ENCODE measurements at regions not wholly inside any gene's neighbourhood (a gene's known extent, or its start where the extent isn't known, plus 50 kb on each side); places are given as distances from the start of the nearest gene placed in this dataset.

DNA sequence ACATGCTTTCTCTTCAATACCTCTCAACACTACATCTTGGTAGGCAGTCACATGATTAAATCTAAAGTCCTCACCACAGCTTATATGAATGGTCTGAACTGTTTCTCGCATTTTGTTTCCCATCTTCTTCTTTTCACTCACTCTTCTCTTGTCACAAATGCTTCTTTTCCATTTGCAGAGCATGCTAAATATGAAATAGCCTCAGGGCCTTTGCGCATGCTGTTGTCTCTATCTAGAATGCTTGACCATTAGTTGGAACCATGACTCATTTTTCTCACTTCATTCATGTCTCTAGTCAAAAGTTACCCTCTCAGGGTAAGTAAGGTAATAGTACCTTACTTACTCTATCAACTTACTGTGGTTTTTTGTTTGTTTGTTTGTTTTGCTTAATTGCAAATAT lies 239.7 kb downstream of the PTPRC start:
- TF ChIP-seq, protein P1, sequence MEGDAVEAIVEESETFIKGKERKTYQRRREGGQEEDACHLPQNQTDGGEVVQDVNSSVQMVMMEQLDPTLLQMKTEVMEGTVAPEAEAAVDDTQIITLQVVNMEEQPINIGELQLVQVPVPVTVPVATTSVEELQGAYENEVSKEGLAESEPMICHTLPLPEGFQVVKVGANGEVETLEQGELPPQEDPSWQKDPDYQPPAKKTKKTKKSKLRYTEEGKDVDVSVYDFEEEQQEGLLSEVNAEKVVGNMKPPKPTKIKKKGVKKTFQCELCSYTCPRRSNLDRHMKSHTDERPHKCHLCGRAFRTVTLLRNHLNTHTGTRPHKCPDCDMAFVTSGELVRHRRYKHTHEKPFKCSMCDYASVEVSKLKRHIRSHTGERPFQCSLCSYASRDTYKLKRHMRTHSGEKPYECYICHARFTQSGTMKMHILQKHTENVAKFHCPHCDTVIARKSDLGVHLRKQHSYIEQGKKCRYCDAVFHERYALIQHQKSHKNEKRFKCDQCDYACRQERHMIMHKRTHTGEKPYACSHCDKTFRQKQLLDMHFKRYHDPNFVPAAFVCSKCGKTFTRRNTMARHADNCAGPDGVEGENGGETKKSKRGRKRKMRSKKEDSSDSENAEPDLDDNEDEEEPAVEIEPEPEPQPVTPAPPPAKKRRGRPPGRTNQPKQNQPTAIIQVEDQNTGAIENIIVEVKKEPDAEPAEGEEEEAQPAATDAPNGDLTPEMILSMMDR (IDR thresholded peaks at IDR 0.05; ENCODE audit: low read depth, low read length) = no peak
- H3K27ac ChIP-seq = no peak overlapping the region
- no peak for DNase-seq
- H3K9me3 ChIP-seq (ENCODE audit: severe bottlenecking) = no peaks in the 10 kb centered on the region
- no peaks in the 10 kb centered on the region for H3K27me3 ChIP-seq (ENCODE audit: insufficient read depth, low read depth, severe bottlenecking)
- no peak overlapping the region for H3K4me3 ChIP-seq (ENCODE audit: low read depth, low read length)
- peaks cover 7% of the 10 kb centered on the region for H3K36me3 ChIP-seq

DNA sequence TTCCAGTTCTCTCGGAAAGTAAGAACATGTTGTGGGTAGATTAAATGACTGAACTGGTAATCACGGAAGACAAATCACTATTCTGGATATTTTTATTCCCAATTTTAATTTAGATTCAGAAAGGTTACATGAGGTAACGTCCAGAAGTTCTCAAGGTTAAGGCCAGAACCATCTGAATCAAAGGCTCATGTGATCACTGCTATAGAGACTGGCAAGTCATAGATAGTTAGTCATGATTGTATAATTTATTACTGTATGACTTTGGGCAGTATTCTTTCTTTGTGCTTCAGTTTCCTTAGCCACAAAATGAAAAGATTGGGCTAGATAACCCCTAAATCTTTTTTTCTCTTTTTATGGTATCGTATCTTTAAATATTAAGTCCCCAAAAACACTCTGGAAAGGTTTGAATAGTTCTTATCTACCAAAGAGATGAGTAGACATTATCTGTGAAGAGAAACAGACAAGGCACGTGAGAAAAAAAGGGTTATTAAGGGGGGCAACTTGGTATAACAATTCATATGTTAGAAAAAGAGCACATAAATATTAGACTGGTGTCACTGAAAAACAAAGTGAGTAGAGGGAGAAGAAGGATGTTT lies 241.0 kb downstream of the PTPRC start:
- Histone ChIP-seq H3K36me3 (peaks cover 7% of the 10 kb centered on the region), H3K27me3 (ENCODE audit: insufficient read depth, low read depth, severe bottlenecking) (no peaks in the 10 kb centered on the region), H3K4me3 (ENCODE audit: low read depth, low read length) (no peak overlapping the region), H3K27ac (no peak overlapping the region), H3K9me3 (ENCODE audit: severe bottlenecking) (no peaks in the 10 kb centered on the region)
- TF ChIP-seq, protein P1 (IDR thresholded peaks at IDR 0.05; ENCODE audit: low read depth, low read length) = no peak
- no peak for DNase-seq

DNA sequence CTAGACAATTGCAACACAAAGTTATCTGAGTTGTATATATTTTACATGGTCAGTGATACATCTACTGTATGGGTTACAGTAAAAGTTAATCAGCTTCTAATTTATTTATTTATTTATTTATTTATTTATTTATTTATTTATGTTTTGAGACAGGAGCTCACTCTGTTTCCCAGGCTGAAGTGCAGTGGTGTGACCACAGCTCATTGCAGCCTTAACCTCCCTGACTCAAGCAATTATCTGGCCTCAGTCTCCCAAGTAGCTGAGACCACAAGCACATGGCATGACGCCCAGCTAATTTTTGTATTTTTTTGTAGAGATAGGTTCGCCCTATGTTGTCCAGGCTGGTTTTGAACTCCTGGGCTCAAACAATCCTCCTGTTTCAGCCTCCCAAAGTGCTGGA lies 241.6 kb downstream of the PTPRC start:
- no peaks in the 10 kb centered on the region for H3K27me3 ChIP-seq (ENCODE audit: insufficient read depth, low read depth, severe bottlenecking)
- DNase-seq = no peak
- no peak overlapping the region for H3K27ac ChIP-seq
- peaks cover 7% of the 10 kb centered on the region for H3K36me3 ChIP-seq
- TF ChIP-seq, protein P1 (IDR thresholded peaks at IDR 0.05; ENCODE audit: low read depth, low read length) = no peak
- no peaks in the 10 kb centered on the region for H3K9me3 ChIP-seq (ENCODE audit: severe bottlenecking)
- no peak overlapping the region for H3K4me3 ChIP-seq (ENCODE audit: low read depth, low read length)

DNA sequence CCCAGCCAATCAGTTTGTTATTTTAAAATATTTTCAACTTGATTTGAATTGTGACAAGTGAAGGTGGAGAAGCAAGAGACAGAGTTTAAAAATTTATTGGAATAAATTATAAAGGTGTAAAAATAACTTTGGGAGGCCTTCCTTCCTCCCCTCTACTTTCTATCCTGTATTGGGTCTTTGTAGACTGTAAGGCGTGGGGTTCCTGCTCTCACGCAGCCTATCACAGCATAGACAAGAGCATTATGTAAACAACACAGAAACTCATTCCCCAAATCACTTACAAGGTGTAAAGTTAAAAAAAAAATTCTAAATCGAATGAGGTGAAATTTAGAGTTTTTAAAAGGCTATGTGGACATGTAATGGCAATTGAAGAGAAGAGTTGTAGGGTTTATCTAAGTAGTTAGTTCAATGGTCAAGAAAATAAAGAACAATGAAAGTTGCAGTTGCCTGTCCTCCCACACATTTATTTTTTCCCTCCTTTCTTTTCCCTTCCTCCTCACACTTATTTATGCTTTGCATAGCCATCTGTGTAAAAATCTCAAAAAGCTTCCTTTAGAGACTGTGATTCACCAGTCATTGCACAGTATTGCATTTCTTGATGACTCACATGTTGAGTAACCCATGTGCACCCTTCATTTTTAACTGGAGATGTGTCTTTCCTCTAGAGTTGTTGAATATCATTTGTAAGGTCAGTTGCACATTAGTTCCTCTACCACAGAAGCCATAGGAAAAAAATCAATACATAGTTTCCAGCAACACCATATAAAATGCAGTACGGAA lies 242.2 kb downstream of the PTPRC start:
- Histone ChIP-seq H3K27me3 (ENCODE audit: insufficient read depth, low read depth, severe bottlenecking) (no peaks in the 10 kb centered on the region), H3K36me3 (peaks cover 7% of the 10 kb centered on the region), H3K27ac (no peak overlapping the region), H3K9me3 (ENCODE audit: severe bottlenecking) (no peaks in the 10 kb centered on the region), H3K4me3 (ENCODE audit: low read depth, low read length) (no peak overlapping the region)
- TF ChIP-seq, protein P1 (IDR thresholded peaks at IDR 0.05; ENCODE audit: low read depth, low read length) = no peak
- DNase-seq = no peak

DNA sequence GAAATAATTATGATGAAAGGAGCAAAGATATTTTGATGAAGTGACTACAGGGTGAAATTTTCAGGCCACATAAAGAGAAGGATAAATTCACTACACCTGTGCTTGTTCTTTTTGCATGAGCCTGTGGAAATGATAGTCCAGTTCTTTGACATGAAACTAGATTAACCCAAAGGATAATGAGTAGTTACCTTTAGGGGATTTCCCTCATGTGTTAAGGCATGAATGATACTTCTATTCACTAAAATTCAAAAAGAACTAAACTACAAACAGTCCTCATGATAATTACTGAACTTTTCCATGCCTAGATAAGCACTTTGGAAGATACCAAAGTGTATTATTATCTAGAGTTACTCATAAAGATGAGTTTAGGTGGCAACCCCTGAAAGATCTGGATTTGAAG lies 244.3 kb downstream of the PTPRC start:
- no peak for DNase-seq
- no peak overlapping the region for H3K4me3 ChIP-seq (ENCODE audit: low read depth, low read length)
- H3K27ac ChIP-seq = no peak overlapping the region
- H3K27me3 ChIP-seq (ENCODE audit: insufficient read depth, low read depth, severe bottlenecking) = no peaks in the 10 kb centered on the region
- peaks cover 4% of the 10 kb centered on the region for H3K36me3 ChIP-seq
- H3K9me3 ChIP-seq (ENCODE audit: severe bottlenecking) = no peaks in the 10 kb centered on the region
- TF ChIP-seq, protein P1 (IDR thresholded peaks at IDR 0.05; ENCODE audit: low read depth, low read length) = no peak
